ENCODE measurements at regions not wholly inside any gene's neighbourhood (a gene's known extent, or its start where the extent isn't known, plus 50 kb on each side); places are given as distances from the start of the nearest gene placed in this dataset.

GRCh38 chr6:22467645-22468044 is 101.7 kb upstream of the HDGFL1 start:
- no peak for DNase-seq

DNA sequence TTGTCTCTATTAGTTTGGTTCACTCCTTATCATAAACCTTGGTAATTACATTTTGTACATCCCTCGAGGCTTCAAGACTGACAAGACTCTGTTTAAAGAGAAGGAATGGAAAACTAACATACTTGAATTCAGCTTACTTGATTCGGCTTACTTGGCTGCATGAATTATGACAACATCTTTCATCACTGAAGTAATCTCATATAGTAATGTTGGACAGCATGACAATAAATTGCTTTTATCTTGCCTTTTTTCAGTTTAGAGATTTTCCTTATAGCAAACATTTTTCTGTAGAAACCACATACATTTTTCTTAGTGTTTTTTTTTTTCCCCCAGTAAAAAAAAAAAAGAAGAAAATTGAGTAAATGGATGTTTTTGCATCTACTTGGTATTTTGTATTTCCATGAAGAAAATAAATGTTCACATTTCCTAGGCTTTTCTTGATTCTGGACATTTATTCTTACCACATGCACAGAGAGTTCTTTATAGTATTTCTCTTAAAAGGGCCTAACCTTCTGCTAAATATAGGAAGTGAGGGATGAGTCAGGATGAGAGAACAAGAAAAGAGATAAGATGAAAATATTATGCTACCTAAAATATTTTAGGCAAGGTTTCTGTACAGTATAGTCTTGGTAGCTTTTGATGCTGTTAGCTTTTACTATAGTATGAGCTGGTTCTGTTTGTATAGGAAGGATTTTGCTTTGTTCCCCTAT is 101.0 kb upstream of the HDGFL1 start:
- no peak for DNase-seq

GRCh38 chr6:22470454-22471131 is 98.8 kb upstream of the HDGFL1 start:
- no peak for DNase-seq

DNA sequence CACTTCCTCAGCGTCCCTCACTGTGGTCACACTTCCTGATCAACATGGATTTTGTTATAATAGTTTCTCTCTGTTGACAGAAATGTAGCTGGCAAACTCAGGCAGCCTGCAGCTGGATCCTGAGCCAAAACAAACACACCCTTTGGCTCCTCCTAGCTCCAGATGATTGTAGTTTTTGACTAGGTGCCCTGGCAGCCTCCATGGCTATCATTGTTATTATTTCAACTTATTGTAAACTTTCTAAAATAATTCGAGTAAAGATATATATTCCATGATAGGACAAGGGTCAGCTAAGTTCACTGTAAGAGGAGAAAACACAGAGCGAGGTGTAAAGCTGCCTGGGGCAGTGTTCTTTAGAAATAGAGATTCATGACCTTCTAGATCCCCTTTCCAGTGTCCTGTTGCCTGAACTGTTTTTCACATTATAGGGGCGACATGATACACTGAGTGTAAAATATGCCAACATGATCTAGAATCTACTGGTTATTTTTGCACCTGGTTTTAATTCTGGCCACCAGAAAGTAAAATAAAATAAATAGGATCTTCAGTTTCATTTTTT is 98.2 kb upstream of the HDGFL1 start:
- no peak for DNase-seq

DNA sequence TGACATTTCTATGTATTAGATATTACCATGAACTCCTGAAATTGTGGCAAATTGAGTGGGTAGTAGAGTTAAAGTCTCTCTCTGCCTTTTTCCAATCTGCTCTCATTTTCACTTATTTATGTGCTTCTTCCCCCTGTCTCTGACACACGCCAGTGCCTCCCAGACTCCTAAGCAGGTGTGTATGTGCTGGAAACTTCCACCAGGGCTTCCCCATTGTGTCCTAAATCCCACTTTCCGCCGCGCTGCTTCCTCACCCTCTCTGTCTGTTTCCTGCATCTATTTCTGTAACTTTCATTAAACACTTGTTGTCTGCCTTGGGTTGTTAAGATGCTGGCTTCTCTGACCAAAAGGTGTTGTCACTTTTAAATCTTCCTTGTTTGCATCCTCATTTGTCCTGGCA is 97.6 kb upstream of the HDGFL1 start:
- DNase-seq, result no peak

GRCh38 chr6:22473991-22474682 is 95.2 kb upstream of the HDGFL1 start:
- DNase-seq, result no peak

DNA sequence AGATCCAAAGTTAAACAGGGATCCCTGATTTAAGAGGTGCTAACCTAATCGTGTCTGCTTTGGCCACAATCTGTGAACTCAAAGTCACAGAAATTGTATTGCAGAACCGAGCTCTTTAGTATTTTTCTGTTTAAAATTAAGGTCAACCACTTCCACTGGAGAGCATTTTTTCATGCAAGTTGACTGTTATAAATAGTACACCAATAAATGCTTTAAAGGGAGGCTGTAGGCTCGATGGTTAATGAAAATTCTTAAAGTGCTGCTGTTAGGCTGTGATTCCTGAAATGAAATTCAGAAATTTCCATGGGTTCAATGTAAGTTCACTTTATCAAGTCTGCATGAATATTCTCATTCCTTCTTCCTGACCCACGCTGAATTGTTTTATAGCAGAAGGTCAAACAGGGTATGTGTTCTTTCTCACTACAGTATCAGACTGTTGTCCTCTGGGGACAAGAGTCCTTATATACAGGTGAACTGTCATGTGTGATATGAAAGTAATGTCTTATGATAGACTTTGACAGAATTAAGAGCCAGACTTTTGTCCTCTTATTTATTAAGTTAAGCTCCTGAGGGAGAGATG is 92.5 kb upstream of the HDGFL1 start:
- DNase-seq, result no peak

DNA sequence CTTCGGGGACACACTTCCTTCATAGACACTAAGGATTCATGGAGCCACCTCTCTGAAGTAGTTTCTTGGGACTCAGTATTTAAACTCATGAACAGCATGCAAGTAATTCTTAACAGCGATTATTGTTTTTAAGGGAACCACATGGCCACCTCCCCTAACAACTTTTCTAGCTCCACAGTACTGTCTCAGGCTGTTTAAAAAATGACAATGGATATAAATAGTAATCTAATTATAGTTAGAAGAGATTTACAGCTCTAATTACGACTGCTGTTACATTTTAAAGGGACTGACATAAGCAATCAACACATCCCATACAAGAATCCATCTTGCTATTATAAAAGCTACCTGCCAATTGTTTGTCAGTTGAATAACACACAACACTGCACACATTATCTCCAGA is 72.1 kb upstream of the HDGFL1 start:
- DNase-seq, result no peak

DNA sequence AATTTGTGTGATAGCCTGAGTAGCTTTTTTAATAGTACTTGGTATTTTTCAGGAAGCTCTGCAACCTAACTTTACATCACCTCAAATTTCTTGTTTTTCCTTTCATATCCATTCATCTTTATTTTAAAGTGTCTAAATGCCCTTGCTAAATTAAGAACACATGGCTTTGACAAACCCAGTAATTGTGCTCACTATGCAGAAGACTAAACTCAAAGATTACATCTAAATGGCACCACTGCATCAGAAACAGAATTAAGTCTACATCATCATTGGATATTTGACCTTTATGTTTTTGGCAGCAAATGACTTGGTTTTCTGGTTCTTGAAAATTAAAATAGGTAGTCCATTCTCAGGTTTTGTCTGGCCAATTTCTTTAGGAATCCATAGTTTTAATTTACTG is 69.6 kb upstream of the HDGFL1 start:
- DNase-seq, result no peak

DNA sequence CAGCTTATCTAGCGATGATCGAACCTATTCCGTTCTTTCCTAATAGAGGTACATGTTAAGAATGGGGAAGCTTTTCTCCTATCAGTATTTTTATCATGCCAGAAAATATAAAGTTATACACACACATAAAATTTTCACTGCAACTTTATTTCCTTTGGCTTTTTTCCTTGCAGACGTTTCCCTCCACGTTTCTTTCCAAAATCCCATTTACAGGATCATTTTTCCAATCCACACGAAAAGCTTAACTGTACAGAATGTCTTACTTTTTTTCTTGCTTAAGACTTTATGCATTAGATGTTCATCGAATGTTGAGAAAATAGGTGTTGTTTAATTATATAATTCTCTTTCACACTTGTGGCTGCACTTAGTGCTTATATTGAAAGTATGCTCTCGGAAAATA is 62.9 kb upstream of the HDGFL1 start:
- DNase-seq, result no peak

DNA sequence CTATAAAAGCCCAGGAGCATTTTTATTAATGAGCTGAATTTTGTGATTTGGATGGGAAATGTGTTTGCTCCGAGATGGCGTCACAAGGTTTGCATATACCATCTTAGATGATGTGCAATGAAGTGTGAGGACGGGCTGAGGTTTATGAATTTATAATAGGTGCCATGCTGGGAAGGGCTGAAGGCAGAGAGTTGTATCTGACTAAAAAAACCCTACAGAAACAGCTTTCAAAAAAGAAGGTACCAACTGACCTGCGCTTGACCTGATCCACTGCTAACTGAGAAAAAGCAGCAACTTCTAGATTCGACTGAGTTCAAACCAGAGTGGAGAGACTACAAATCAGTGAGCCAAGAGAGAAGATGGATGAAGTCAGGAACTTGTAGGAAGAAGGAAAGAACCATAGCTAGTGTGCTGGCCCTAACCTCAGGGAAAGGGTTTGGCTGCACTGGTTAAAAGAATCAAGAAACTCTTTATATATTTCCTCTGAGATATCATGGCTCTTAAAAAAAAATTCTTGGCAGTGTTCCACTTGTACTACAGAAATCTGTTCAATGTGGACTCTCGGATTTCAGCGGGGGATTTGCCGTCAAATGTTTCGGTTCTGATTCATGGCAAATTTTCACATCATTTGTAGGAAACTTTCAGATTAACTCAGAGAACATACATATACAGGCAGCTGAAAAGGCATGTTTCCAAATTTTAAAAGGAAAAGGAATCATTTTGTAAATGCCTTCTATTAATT is 56.5 kb upstream of the HDGFL1 start:
- no peak for DNase-seq

DNA sequence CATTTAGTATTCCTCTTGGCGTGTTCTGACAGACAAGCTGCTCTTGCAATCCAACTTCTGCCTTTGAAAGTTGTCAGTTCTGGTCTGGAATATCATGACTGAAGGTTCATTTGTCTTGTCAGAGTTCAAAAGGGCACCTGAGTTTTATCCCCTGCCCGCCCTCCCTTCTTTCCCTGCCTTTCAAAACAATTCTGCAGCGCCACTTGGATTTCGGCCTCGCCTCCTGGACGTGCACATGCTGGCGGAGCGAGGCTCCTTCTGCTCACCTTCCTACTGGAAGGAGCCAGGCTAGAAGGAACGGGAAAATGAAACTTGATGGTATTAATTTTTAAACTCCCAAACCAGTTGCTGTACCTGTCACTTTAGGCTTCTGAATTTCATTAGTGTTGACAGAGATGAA is 55.7 kb upstream of the HDGFL1 start:
- DNase-seq, result no peak

DNA sequence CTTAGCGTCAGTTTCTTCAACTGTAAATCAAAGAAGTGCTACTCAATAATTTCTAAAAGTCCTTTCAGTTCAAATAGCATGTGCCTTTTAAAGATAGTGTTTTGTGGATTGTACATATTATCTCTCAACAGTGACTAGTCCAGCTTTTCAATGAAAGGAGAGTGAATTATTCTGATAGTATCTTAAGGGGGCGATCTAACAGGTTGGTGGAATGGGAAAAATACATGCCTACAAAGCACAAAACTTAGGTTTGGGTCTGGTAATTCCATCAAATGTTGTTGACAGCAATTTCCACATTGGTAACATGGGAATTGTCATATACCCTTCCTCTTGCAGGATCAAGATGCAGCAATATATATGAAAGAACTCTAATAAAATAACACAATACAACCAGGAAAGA is 50.1 kb upstream of the HDGFL1 start:
- no peak for DNase-seq

All from inflammatory macrophage (primary cell).